Right lobe of liver (tissue), 4 donors: ENCODE measurements at regions not wholly inside any gene's neighbourhood (a gene's known extent, or its start where the extent isn't known, plus 50 kb on each side); places are given as distances from the start of the nearest gene placed in this dataset.

Experiments used
- POLR2A ChIP-seq: fragments of 450-650 bp; IDR thresholded peaks from one replicate; pipeline ENCODE4 v1.6.1; 2017; ENCODE audit warnings: antibody characterized with exemption, mild to moderate bottlenecking
- TF ChIP-seq, protein P1 (sequence below), 4 donors: fragments of 200-600 bp in 3 of 4; fragments of 450-650 bp in 1 of 4; IDR thresholded peaks; one replicate each; pipeline versions ENCODE4 v1.5.1 to v1.8.0; 2016 to 2022; ENCODE audit warnings: antibody characterized with exemption in 4 of 4, mild to moderate bottlenecking in 2 of 4
- donor health status: DM: no; HTN: no; CAD: no.
- donor health status: DM: no; HTN: no; CAD: no.
- donor health status: DM: no; HTN: yes; CAD: no.

DNA sequence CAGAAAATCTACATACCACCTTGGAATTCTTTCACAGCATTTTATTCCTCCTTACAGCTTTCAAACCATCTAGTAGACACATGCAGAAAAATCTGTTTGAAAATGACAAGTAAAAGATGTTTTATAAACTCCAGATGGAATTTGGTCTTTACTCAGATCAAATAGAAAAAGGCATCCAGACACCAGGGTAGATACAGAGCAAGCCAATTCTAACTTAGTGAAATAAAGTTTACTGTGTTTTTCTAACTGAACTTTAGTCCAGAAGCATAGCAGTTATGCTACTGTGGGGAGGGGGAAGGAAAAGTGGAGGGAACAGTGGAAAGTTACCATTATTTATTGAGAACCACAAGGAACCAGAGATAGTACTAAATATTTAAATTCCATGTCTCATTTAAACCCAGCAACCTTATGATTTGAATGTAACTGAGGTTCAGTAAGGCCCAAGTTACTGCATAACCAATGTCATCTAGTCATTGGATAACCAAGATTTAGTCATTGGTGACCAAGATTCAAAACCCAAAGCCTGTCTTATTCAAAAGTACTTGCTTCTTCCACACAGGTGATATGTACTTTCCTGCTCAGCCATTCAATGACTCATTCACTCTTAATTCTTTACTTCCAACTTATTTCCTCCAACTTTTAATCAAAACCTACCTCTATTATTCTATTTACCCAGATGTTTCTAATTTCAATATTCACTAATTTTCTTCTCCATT lies 57.7 kb downstream of the RAD51AP2 start:
- TF ChIP-seq, protein P1, sequence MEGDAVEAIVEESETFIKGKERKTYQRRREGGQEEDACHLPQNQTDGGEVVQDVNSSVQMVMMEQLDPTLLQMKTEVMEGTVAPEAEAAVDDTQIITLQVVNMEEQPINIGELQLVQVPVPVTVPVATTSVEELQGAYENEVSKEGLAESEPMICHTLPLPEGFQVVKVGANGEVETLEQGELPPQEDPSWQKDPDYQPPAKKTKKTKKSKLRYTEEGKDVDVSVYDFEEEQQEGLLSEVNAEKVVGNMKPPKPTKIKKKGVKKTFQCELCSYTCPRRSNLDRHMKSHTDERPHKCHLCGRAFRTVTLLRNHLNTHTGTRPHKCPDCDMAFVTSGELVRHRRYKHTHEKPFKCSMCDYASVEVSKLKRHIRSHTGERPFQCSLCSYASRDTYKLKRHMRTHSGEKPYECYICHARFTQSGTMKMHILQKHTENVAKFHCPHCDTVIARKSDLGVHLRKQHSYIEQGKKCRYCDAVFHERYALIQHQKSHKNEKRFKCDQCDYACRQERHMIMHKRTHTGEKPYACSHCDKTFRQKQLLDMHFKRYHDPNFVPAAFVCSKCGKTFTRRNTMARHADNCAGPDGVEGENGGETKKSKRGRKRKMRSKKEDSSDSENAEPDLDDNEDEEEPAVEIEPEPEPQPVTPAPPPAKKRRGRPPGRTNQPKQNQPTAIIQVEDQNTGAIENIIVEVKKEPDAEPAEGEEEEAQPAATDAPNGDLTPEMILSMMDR (IDR thresholded peaks at IDR 0.05): no peak
- TF ChIP-seq POLR2A: no peak
